LNCAP (cell line): ENCODE measurements at regions not wholly inside any gene's neighbourhood (a gene's known extent, or its start where the extent isn't known, plus 50 kb on each side); places are given as distances from the start of the nearest gene placed in this dataset.

Source experiments
- CTCF ChIP-seq: fragments of 450-650 bp; IDR thresholded peaks from 2 replicates; pipeline ENCODE4 v1.5.1; 2017; ENCODE audit warnings: mild to moderate bottlenecking

GRCh38 chr5:124655251-124655917 is 91.1 kb downstream of the ZNF608 start:
- TF ChIP-seq CTCF = no peak

GRCh38 chr5:124654418-124654817 is 92.0 kb downstream of the ZNF608 start:
- no peak for TF ChIP-seq CTCF

GRCh38 chr5:124653666-124654065 is 92.8 kb downstream of the ZNF608 start:
- no peak for TF ChIP-seq CTCF

GRCh38 chr5:124652892-124653441 is 93.5 kb downstream of the ZNF608 start:
- no peak for TF ChIP-seq CTCF

- no peak for TF ChIP-seq CTCF
Observed at GRCh38 chr5:124652514-124652819, 94.0 kb downstream of the ZNF608 start.

- TF ChIP-seq CTCF = no peak
Observed at GRCh38 chr5:124651663-124652513, 94.6 kb downstream of the ZNF608 start.

GRCh38 chr5:124650951-124651662 is 95.3 kb downstream of the ZNF608 start:
- no peak for TF ChIP-seq CTCF
